GM12878 (cell line): ENCODE measurements at regions not wholly inside any gene's neighbourhood (a gene's known extent, or its start where the extent isn't known, plus 50 kb on each side); places are given as distances from the start of the nearest gene placed in this dataset.

Experiments used
- ATAC-seq: fragments of 200-7000 bp; cut with Tn5 transposase; 3 replicates; pipeline ENCODE4 v1.9.1; 2020; ENCODE audit warnings: mild to moderate bottlenecking, moderate library complexity
- BruUV-seq: library from RNA; stranded (reverse); fragments of 400-500 nt; replicated peaks from 2 replicates; lab custom pipeline; 2021; lab: Mats Ljungman, UMichigan
- CTCF ChIA-PET: fragments of 300-600 bp; sonication (Branson Sonifier 250); formaldehyde crosslinking; extraction: SDS; loops from one replicate; lab custom pipeline; 2021; ENCODE audit warnings: inconsistent platforms; lab: Yijun Ruan, JAX
- POLR2A ChIA-PET: fragments of 350-600 bp; formaldehyde crosslinking; extraction: SDS; loops from one replicate; lab custom pipeline; 2021; ENCODE audit warnings: inconsistent platforms; lab: Charles Lee
- RAD21 ChIA-PET: fragments of 300-600 bp; sonication (Branson Sonifier 250); formaldehyde crosslinking; loops from one replicate; lab custom pipeline; 2023; ENCODE audit warnings: antibody characterized with exemption; ENCODE audit not compliant: unreplicated experiment; lab: Charles Lee
- SMC1A ChIA-PET: fragments of 300-600 bp; sonication (Branson Sonifier 250); formaldehyde crosslinking; loops from one replicate; lab custom pipeline; 2023; ENCODE audit not compliant: unreplicated experiment, uncharacterized antibody; lab: Charles Lee
- DNase-seq: peaks from one replicate; pipeline ENCODE4 v3.0.0-alpha.2; 2011; ENCODE audit warnings: low read depth, low spot score
- FAIRE-seq: peaks from 3 replicates; lab custom pipeline; 2011; peaks lifted over from hg19 to GRCh38; lab: Jason Lieb, UNC
- H2AFZ ChIP-seq: 2 replicates; pipeline ENCODE4 v1.6.0; 2011; ENCODE audit warnings: low read depth, low read length, control low read depth; ENCODE audit not compliant: control insufficient read depth
- H3K27ac ChIP-seq: 2 replicates; pipeline ENCODE4 v1.5.1; 2011; ENCODE audit warnings: control low read depth; ENCODE audit not compliant: control insufficient read depth, insufficient read depth
- H3K27me3 ChIP-seq, 2 experiments: replicated peaks in 1 of 2; 2 replicates each; pipeline versions ENCODE4 v1.6.0 to v1.6.1; 2011; ENCODE audit warnings: low read length in 1 of 2; ENCODE audit not compliant: control insufficient read depth in 2 of 2, insufficient read depth in 2 of 2
- H3K36me3 ChIP-seq, 2 experiments: 2 replicates each; pipeline ENCODE4 v1.5.1; 2011; ENCODE audit warnings: low read length in 1 of 2; ENCODE audit not compliant: control insufficient read depth in 2 of 2, insufficient read depth in 2 of 2
- H3K4me1 ChIP-seq: 2 replicates; pipeline ENCODE4 v1.6.1; 2011; ENCODE audit warnings: mild to moderate bottlenecking, low read length, moderate library complexity, mixed read lengths; ENCODE audit not compliant: control insufficient read depth, insufficient read depth
- H3K4me2 ChIP-seq: 2 replicates; pipeline ENCODE4 v1.6.0; 2011; ENCODE audit warnings: control low read depth; ENCODE audit not compliant: control insufficient read depth, insufficient read depth
- H3K4me3 ChIP-seq: fragments of 200-600 bp; sonication (generic); 2 replicates; pipeline ENCODE4 v1.5.1; 2016
- H3K79me2 ChIP-seq: 2 replicates; pipeline ENCODE4 v1.6.0; 2011; ENCODE audit warnings: low read length; ENCODE audit not compliant: control insufficient read depth, insufficient read depth
- H3K9ac ChIP-seq: 2 replicates; pipeline ENCODE4 v1.8.0; 2011; ENCODE audit warnings: low read length, control low read depth, mixed read lengths; ENCODE audit not compliant: control insufficient read depth, insufficient read depth
- H3K9me3 ChIP-seq: replicated peaks from 3 replicates; pipeline ENCODE4 v1.5.1; 2011; ENCODE audit warnings: mild to moderate bottlenecking, low read length; ENCODE audit not compliant: control insufficient read depth, insufficient read depth
- H4K20me1 ChIP-seq: 2 replicates; pipeline ENCODE4 v1.6.0; 2011; ENCODE audit not compliant: control insufficient read depth, insufficient read depth
- BHLHE40 ChIP-seq, 2 experiments: fragments of 450-650 bp in 1 of 2; IDR thresholded peaks; 2 replicates each; pipeline ENCODE4 v1.6.1; 2011 to 2017; ENCODE audit warnings: low read depth in 2 of 2, borderline replicate concordance in 1 of 2, improper control_type of control experiment in 1 of 2, low read length in 1 of 2, mild to moderate bottlenecking in 1 of 2
- CBFB ChIP-seq: IDR thresholded peaks from 2 replicates; pipeline ENCODE4 v1.6.1; 2016; ENCODE audit warnings: antibody characterized with exemption, low read depth
- CEBPZ ChIP-seq: fragments of 150-350 bp; IDR thresholded peaks from 2 replicates; pipeline ENCODE4 v1.6.1; 2016; ENCODE audit warnings: low read depth, low read length
- EZH2 ChIP-seq: IDR thresholded peaks from 2 replicates; pipeline ENCODE4 v1.6.1; 2012; ENCODE audit warnings: low read depth, mild to moderate bottlenecking, control low read depth, inconsistent platforms, low read length, borderline replicate concordance; ENCODE audit not compliant: control insufficient read depth
- MYB ChIP-seq: fragments of 150-350 bp; IDR thresholded peaks from 2 replicates; pipeline ENCODE4 v1.6.1; 2014; ENCODE audit warnings: mild to moderate bottlenecking, low read depth, low read length, borderline replicate concordance
- NRF1 ChIP-seq: conservative IDR thresholded peaks from 2 replicates; pipeline ENCODE4 v1.6.1; 2011; ENCODE audit warnings: mild to moderate bottlenecking, low read depth, low read length, improper control_type of control experiment
- POLR2A ChIP-seq: IDR thresholded peaks from 2 replicates; pipeline ENCODE4 v1.6.1; 2011; ENCODE audit warnings: low read depth, mild to moderate bottlenecking, low read length
- POU2F2 ChIP-seq: IDR thresholded peaks from 3 replicates; pipeline ENCODE4 v1.6.1; 2011; ENCODE audit warnings: low read depth, mild to moderate bottlenecking, low read length, borderline replicate concordance
- RELA ChIP-seq: fragments of 450-650 bp; IDR thresholded peaks from 2 replicates; pipeline ENCODE4 v1.8.0; 2014; ENCODE audit warnings: borderline replicate concordance; ENCODE audit not compliant: partially characterized antibody
- SMARCA5 ChIP-seq: fragments of 450-650 bp; IDR thresholded peaks from 2 replicates; pipeline ENCODE4 v1.6.1; 2017; ENCODE audit warnings: mild to moderate bottlenecking
- WGBS: methylation state at CpG from one replicate; pipeline ENCODE4 v1.1.6; 2016; ENCODE audit warnings: low lambda C conversion rate; ENCODE audit not compliant: insufficient replicate concordance, insufficient coverage; ENCODE audit errors: missing lambda C conversion rate; 5-methylcytosine and 5-hydroxymethylcytosine counted together
- in situ Hi-C: fragments of 300-500 bp; cut with MboI; formaldehyde crosslinking; loops from 9 replicates; pipeline ENCODE4 v1.14.3; 2018; ENCODE audit warnings: mixed read lengths
- intact Hi-C: fragments of 100-400 bp; cut with micrococcal nuclease; formaldehyde crosslinking; loops from one replicate; pipeline ENCODE4 v1.14.2; 2022; ENCODE audit not compliant: unreplicated experiment
- TF ChIP-seq, protein P1 (sequence below): fragments of 450-650 bp; formaldehyde crosslinking; IDR thresholded peaks from 2 replicates; pipeline ENCODE4 v1.5.0; 2022; ENCODE audit warnings: mild to moderate bottlenecking, missing genetic modification characterization
- TF ChIP-seq, protein P2 (sequence below): fragments of 450-650 bp; IDR thresholded peaks from 2 replicates; pipeline ENCODE4 v1.6.1; 2017; ENCODE audit warnings: mild to moderate bottlenecking, low read depth, inconsistent platforms; ENCODE audit not compliant: poor library complexity, severe bottlenecking

- SMC1A ChIA-PET, result no interaction called here
- no peak overlapping the region for H3K27ac ChIP-seq
- no peak overlapping the region for H2AFZ ChIP-seq
- intact Hi-C loops, result no loop called here
- no peaks in the 10 kb centered on the region for H4K20me1 ChIP-seq
- no peaks in the 10 kb centered on the region for H3K4me1 ChIP-seq
- no peak overlapping the region for H3K9ac ChIP-seq
- no peak for FAIRE-seq
- 4% methylated on average over 3 of the region's 3 CpGs for WGBS
- no peak for TF ChIP-seq CBFB
- TF ChIP-seq BHLHE40 (IDR thresholded peaks at IDR 0.05; ENCODE audit: borderline replicate concordance in 1 of 2, low read depth in 2 of 2, low read length in 1 of 2), result no peak
- no peak for TF ChIP-seq MYB
- TF ChIP-seq, protein P1, sequence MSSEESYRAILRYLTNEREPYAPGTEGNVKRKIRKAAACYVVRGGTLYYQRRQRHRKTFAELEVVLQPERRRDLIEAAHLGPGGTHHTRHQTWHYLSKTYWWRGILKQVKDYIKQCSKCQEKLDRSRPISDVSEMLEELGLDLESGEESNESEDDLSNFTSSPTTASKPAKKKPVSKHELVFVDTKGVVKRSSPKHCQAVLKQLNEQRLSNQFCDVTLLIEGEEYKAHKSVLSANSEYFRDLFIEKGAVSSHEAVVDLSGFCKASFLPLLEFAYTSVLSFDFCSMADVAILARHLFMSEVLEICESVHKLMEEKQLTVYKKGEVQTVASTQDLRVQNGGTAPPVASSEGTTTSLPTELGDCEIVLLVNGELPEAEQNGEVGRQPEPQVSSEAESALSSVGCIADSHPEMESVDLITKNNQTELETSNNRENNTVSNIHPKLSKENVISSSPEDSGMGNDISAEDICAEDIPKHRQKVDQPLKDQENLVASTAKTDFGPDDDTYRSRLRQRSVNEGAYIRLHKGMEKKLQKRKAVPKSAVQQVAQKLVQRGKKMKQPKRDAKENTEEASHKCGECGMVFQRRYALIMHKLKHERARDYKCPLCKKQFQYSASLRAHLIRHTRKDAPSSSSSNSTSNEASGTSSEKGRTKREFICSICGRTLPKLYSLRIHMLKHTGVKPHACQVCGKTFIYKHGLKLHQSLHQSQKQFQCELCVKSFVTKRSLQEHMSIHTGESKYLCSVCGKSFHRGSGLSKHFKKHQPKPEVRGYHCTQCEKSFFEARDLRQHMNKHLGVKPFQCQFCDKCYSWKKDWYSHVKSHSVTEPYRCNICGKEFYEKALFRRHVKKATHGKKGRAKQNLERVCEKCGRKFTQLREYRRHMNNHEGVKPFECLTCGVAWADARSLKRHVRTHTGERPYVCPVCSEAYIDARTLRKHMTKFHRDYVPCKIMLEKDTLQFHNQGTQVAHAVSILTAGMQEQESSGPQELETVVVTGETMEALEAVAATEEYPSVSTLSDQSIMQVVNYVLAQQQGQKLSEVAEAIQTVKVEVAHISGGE (CRISPR knock-in tag), result no peak
- no peak for TF ChIP-seq CEBPZ
- no peak for TF ChIP-seq EZH2
- no peak for TF ChIP-seq POU2F2
- no peak for TF ChIP-seq SMARCA5
- TF ChIP-seq POLR2A, result no peak
- TF ChIP-seq NRF1, result no peak
- TF ChIP-seq RELA, result no peak
- TF ChIP-seq, protein P2, sequence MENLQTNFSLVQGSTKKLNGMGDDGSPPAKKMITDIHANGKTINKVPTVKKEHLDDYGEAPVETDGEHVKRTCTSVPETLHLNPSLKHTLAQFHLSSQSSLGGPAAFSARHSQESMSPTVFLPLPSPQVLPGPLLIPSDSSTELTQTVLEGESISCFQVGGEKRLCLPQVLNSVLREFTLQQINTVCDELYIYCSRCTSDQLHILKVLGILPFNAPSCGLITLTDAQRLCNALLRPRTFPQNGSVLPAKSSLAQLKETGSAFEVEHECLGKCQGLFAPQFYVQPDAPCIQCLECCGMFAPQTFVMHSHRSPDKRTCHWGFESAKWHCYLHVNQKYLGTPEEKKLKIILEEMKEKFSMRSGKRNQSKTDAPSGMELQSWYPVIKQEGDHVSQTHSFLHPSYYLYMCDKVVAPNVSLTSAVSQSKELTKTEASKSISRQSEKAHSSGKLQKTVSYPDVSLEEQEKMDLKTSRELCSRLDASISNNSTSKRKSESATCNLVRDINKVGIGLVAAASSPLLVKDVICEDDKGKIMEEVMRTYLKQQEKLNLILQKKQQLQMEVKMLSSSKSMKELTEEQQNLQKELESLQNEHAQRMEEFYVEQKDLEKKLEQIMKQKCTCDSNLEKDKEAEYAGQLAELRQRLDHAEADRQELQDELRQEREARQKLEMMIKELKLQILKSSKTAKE, result no peak
- no TSS peak for BruUV-seq
- no peaks in the 10 kb centered on the region for H3K36me3 ChIP-seq
- no peak for DNase-seq
- no peak for ATAC-seq
- H3K79me2 ChIP-seq, result no peaks in the 10 kb centered on the region
- CTCF ChIA-PET, result interaction anchor here (0.8 to 1.3 kb wide), 2 partner anchors 47 to 430 kb away, joined by 3 to 6 read pairs; no protein-coding TSS in a partner anchor
- in situ Hi-C loops, result no loop called here
- H3K27me3 ChIP-seq, result no peaks in the 10 kb centered on the region
- no peaks in the 10 kb centered on the region for H3K9me3 ChIP-seq
- H3K4me2 ChIP-seq, result no peak overlapping the region
- RAD21 ChIA-PET, result interaction anchor here (1.1 to 2.0 kb wide), 2 partner anchors 430 to 436 kb away, joined by 3 to 5 read pairs; no protein-coding TSS in a partner anchor
- no peak overlapping the region for H3K4me3 ChIP-seq
- POLR2A ChIA-PET, result no interaction called here
Measured at GRCh38 chr18:2111456-2111855, 459.8 kb downstream of the METTL4 start.
